HG03135 (cell line): ENCODE measurements at regions not wholly inside any gene's neighbourhood (a gene's known extent, or its start where the extent isn't known, plus 50 kb on each side); places are given as distances from the start of the nearest gene placed in this dataset.
"Not testable (repeated sequence)": the region's sequence is repeated elsewhere in the genome, so short reads cannot be mapped to it uniquely, and the experiment has no call there.

ENCODE experiments used
- ATAC-seq: cut with Tn5 transposase; IDR thresholded peaks from one replicate; pipeline ENCODE4 v1.9.1; 2021; ENCODE audit warnings: mild to moderate bottlenecking, moderate library complexity; ENCODE audit not compliant: unreplicated experiment

DNA sequence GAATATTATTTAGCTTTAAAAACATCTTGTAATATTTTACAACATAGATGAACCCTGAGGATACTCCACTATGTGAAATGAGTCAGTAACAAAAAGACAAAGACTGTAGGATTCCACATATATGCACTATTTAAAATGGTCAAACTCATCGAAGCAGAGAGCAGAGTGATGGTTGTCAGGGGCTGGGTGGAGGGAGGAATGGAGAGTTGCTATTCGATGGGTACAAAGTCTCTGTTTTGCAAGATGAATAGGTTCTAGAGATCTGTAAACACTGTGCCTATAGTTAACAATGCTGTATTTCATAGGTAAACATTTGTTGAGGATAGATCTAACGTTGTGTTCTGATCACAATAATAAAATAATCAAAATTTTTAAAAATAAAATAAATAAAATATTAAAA, 1675.9 kb upstream of the CELF4 start:
- ATAC-seq, result no peak

DNA sequence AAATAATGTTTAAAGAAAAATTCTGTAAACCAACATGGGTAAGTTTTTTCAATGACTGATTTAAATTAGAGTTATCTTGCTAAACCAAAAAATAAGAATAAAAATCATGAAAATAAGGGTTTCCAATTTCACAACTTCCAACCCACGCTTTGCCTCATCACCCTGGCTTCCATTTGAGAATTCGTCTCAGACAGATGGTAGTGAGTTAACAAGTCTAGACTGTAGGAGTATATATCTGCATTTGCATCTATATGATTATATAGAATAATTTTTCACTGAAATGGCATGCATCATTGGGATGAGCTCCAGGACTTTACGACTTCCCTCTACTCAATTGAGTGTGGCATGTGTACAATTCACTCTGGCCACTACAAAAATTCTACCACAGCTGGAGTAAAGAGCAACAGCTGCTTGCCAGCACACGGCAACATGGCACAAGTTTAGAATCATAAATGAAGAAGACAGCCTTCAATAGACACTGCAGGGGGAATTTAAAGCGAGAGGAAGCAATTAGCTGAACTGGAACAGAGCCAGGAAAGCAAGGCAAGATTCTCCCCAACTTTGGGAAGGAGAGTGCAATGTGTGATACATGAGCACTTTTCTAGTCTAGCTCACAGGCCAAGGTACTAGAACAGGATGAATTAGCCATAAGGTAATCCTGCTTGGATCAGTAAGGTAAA, 1673.5 kb upstream of the CELF4 start:
- no peak for ATAC-seq

DNA sequence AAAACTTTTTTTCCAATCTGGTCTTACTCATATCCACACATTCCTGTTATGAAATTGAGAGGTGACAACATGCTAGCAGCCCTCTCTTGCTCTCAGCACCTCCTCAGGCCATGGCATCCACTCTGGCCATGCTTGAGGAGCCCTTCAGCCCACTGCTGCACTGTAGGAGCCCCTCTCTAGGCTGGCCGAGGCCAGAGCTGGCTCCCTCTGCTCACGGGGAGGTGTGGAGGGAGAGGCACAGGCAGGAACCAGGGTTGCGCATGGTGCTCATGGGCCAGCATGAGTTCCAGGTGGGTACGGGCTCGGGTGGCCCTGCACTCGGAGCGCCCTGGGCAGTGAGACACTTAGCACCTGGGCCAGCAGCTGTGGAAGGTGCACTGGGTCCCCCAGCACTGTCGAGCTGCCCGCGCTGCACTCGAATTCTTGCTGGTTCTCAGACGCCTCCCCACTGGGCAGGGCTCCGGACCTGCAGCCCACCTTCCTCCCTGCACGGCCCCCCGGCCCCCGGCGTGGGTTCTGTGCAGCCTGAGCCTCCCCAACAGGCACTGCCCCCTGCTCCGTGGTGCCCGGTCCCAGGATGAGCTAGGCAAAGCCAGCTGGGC, 1669.6 kb upstream of the CELF4 start:
- no peak for ATAC-seq

DNA sequence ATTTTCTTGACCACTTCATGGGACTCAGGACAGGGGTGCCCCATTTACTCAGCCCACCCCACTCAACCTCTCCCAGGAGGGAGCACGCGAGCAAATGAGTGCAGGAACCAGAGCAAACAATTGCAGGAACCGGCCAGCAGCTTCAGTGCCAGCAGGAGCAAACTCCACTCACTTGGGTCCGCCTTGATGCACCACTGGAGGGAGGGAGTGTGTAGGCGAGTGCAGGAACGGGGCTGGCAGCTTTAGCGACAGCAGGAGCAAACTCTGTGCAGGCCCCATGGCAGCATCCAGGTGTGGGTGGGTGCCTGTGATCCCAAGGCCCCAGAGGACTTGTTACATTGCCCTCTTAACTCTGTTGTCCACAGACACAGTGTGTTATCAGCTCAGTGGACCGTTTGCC, 1667.3 kb upstream of the CELF4 start:
- ATAC-seq, result no peak

DNA sequence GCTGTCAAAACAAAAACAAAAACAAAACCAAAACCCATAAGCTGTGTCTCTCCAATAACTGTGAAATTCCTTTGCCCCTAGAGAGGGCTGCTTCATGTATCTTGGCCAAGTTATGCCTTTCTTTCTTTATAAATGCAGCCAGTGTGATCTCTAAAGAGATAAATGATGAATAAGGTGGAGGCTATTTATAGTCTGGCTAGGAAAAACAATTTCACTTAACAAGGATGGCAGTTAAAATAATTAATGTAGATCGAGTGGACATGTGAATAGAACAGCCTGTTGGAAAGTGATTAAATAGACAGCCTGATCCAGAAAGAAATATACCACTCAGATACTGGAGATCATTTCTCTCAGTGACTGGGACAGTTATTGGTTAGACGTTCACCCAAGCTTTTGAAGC, 1666.9 kb upstream of the CELF4 start:
- ATAC-seq, result no peak

DNA sequence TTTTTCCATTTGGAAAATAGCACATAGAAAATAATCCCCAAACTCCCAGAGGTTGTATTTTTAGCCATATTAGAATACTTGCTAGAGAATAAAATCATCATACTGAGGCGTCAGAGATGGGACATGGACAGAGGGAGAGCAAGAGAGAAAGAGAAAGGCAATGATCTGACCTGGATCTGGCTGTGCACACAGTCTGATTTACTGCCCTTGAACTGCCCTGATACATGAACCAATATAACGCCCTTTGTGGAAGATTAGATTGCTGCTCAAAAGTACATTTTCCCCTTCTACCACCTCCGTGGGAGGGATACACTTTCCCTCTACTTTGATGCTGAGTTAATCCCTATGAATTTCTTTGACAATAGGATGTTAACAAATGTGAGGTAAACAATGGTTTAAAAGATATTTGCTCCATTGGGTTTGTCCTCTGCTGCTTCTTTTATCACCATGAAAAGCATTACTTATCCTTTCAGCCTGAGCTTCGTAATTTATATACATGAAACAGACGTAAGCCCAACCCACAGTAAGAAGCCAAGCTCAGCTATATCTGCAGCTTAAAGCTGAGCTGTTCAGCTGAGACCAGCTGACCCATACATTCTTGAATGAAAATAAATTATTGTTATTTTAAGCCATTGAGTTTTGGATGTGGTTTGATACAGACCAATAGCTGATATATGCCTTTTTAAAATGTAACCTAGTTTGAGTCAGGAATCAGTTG, 1664.6 kb upstream of the CELF4 start:
- no peak for ATAC-seq

DNA sequence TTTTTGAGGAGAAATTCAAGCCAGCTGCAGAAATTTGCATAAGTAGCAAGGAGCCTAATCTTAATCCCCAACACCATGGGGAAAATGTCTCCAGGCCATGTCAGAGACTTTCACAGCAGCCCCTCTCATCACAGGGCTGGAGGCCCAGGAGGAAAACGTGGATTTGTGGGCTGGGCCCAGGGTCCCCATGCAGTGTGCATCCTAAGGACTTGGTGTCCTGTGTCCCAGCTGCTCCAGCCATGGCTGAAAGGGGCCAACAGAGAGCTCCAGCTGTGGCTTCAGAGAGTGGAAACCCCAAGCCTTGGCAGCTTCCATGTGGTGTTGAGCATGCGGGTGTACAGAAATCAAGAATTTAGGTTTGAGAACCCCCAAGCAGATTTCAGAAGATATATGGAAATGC, 1662.2 kb upstream of the CELF4 start:
- ATAC-seq, result not testable (repeated sequence)

DNA sequence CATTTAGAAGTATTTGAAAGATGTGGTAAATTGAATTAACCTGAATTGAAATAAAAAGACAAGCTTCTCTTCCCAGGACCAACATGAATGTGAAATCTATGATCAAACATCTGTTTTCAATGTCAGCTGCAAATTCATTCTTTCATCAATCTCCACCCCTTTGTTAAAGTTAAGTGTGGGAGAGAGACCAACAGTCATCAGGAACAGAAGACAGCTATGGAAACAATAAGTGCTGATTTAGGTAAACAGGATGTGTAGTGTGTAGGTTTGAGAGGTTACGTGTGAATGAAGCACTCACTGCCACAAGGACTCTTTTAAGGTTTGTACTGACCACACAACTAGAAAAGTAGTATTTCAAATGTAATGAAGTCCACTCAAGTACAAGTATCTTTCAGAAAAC, 1659.8 kb upstream of the CELF4 start:
- ATAC-seq, result no peak

DNA sequence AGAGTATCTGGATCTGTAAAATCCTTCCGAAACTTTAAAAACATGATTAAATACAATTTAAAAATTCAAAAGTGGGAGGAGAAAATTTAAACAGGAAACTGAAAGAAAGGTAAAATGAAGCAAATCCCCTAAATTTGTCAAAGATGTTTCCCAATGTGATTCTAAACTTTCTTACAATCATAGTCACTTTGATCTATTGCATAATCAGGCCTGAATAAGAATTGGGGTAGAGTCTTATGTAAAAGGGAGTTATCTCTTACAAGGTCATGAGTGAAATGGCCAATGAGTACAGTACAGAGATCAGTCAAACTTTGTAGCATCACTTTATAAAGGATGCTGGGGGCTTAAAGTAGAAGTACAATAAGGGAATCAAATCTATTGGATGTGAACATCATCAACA, 1657.7 kb upstream of the CELF4 start:
- no peak for ATAC-seq

DNA sequence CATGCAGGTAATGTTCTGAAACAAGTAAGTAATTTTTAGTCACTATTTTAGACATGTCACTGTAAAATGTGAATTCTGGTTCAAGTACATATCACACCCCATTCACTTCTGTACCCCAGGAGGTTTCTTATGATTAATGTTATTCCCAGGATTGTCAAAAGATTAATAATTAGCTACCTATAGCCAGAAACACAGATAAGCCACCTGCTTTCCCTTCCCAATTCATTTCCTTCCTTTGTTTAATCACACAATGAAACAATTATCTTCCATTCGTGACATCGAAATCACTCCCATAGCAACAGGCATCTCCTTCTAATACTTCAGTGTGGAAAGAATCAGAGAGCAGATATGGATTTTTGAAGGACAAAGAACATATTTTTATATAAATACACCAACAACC, 1650.3 kb upstream of the CELF4 start:
- no peak for ATAC-seq

DNA sequence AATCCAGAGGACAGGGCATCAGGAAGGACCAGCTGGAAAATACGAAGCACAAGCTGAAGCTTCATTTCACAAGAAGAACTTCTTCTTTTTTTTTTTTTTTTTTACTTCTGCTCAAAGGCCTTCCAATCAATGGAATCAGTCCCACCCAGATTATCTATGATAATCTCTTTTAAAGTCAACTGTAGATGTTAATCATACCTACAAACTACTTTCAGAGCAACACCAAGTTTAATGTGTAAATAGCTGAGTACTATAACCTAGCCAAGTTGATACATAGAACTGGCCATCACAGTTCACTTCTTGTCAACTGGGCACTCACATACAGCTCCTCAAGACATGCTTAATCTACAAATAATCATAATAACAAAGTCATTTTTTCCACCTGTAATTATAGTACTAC, 1645.9 kb upstream of the CELF4 start:
- no peak for ATAC-seq

DNA sequence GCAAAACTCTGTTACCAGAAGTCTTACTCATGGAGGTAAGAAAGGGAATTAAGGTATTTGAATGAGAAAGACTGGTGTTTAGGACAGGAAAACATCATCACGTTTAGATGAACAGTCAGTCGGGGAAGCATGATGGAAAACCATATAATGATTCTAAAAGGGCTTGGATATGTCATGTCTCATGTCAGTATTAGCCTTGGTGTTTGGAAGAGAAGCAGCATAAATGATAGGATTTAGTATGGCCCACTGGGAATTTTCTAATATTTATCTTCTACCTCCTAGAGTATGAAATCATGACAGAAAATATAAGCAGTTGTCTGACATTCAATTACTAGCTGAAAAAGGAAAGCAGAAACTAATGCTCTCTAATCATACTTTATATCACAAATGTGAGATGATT, 1643.6 kb upstream of the CELF4 start:
- ATAC-seq, result no peak

DNA sequence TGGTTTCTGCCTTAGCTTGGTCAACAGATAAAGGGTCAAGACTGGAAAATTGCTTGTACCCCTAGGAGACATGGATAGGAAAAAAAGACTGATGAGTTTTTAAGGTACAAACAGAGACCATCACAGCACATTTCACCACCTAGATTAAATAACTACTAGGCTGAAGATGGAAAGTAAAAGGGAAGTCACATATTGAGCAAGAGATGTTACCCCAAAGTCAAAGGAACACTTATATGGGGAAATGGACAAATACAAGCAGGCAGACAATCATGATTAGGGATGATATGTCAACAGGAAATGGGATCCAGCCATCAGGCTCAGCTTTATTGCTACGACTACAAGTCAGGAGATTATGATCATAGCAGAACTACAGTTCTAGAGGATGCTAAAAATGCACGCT, 1643.1 kb upstream of the CELF4 start:
- ATAC-seq, result no peak

DNA sequence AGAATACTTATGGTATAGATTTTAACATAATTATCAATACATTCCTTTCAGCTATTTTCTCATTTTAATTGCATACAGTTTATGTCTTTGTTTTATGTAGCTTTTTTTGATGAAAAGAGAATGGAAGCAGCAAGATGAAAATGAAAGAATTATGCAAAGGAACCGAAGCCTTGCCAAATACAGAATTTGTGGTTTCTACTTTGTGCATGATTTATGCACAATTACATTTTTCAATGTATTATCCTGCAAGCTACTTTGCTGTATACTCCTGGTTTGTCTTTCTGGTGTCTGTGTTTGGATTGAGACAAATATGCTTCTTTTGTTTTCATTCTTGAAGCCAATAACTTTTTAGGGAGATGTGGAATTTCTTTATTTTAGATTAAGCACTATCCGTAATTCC, 1642.6 kb upstream of the CELF4 start:
- no peak for ATAC-seq

DNA sequence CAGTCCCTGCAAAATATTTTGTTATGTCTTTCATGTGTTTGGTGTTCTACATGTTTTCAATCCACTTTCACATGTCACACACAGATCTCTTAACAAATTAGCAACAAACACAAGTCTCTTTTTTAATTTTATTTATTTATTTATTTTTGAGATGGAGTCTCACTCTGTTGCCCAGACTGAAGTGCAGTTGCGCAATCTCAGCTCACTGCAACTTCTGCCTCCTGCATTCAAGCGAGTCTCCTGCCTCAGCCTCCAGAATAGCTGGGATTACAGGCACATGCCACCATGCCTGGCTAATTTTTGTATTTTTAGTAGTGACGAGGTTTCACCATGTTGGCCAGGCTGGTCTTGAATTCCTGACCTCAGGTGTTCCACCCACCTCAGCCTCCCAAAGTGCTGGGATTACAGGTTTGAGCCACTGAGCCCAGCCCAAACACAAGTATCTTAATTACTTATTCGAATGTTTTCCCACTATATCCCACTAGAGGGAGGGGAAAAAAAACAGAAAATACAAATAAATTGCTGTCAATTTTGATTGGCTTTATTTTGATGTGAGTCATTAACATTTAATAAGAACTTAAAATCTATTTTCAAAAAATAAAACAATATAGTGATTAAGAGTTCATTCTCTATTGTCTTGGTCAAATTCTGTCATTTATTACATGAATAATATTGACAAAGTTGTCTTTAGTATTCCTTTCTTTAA, 1641.0 kb upstream of the CELF4 start:
- ATAC-seq, result not testable (repeated sequence)

DNA sequence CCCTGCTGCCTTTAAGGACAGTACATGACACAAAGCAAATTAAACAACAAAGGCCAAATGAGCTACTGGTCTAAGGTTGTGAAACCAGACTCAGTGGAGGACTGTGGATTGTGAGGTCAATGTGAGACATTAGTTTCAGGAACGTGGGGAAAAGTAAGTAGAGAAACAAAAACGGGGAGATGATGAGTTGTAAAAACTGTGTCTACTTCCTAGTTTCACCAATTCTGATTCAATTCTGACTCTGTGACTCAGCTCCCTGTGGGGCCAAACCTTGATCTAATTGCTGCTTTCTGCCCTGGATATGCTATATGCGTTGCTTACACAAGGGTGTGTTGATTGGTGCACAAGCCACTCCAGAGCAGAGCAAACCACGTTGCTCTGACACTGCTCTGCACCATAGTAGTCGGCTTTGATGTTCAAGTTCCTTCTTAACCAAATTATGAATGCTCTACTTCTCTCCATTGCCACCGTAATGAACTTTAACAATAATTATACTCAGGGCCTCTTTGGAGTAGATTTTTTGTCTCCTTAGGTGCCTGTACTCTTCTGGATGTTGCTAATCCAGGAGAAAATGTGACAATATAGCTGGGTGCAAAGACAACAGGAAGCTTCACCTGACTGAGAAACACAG, 1640.1 kb upstream of the CELF4 start:
- ATAC-seq, result no peak

DNA sequence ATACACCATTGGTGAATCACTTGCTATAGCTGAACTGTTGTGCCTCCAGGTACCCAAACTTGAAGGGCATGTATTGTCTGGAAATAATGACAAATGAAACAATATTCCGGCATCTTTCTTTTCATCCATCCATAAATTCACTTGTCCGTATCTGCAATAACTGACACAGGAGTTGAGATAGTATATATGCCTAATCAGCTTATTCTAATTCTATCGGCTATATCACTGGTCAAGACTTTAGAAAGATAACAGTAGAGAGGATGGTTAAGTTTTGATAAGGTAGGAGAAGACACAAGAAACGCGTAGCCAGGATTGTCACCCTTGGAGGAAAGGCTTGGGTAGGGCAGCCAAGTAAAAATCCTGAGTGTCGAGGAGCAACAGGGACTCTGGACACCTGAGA, 1634.6 kb upstream of the CELF4 start:
- ATAC-seq, result no peak

DNA sequence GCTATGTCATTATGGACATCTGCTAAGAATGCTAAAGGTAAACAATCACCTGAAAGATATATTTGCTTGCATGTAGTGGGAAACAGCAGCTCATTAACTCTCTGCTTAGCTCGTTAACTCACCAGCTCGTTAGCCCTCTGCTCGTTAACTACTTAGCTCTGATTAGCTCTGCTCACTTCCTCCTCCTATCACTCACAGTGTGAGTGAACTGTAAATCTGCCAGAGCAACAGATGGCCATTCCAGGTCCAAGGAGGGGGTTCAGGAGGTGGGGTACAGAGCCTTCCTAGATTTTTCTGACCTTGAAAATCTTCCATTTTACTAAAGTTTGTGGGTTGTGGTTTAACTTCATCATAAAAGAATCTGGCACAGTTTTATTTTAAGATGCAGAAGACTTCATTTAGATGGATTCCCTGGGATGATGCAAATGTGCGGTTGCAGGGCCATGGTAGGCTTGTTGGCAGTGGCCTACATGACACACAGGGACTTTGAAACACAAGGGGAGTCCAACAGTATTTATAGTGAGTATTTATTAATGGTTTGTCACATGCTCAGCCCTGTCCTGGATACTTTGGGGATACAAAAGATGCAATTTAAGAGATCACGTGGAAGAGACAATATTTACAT, 1633.7 kb upstream of the CELF4 start:
- ATAC-seq, result no peak

DNA sequence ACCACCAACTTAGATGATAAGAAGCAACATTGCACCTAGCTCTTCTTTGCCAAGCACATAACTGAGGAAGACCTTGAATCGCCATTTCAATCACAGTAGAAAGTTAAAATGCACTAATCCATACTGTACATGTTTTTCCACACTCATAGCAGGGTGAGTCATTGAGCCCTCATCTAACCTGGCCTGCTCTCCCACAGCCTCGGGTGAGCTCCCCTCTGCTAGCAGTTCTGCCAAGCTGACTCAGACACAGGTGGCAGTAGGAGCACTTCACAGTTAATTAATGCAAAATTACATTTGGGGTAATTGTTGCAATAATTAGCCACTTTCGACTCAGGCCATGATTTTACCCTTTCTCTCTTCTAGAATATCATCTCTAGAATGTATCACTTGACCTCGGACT, 1632.8 kb upstream of the CELF4 start:
- no peak for ATAC-seq

DNA sequence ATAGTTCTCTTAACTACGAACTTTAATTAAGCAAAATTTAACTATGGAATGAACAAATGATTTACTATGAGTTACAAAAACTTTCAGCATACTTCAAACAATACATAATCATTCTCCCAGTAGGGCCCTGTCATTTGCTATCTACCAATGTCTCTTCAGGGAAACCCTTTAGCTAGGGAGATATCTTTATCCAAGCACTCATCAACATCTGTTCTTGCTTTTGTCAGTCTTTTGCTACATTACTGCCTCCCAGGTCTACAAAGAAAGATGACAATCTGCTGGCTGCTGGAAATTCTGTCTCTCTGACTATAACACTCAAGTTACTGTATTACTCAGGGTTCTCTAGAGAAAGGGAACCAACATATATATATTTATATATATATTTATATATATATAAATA, 1626.3 kb upstream of the CELF4 start:
- no peak for ATAC-seq

DNA sequence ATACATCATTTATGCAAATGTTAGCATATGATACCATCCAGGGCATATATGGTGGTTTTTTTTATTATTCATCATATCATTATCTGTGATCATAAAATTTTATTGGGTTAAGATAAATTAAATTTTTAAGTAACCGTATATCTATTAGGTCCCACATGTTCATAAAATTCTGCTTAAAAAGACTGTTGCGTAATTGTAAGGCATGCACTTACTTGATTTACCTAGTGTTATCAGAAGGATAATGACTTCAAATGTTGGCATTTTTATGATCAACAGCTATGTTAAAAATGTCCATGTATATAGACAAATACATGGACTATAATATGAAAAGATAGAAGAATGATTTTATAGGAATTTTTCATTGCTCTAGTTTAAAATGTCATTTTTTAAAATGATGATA, 1625.5 kb upstream of the CELF4 start:
- no peak for ATAC-seq
